ENCODE measurements at regions not wholly inside any gene's neighbourhood (a gene's known extent, or its start where the extent isn't known, plus 50 kb on each side); places are given as distances from the start of the nearest gene placed in this dataset.

DNA sequence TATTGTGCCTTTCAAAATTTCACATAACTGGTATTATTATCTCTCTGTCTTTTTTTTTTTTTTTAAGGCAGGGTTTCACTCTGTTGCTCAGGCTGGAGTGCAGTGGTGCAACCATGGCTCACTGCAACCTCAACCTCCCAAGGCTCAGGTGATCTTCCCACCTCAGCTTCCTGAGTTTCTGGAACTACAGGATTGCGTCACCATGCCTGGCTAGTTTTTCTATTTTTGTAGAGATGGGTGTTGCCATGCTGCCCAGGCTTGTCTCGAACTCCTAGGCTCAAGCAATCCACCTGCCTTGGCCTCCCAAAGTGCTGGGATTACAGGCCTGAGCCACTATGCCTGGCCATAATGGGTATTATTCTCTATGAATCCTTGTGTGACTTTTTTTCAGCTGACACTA lies 402.3 kb upstream of the SMARCA2 start:
- TF ChIP-seq POLR2A (IDR thresholded peaks at IDR 0.05) (no peak), EP300 (IDR thresholded peaks at IDR 0.05) (no peak), POLR2AphosphoS5 (IDR thresholded peaks at IDR 0.05) (no peak)
- TF ChIP-seq, protein P1, sequence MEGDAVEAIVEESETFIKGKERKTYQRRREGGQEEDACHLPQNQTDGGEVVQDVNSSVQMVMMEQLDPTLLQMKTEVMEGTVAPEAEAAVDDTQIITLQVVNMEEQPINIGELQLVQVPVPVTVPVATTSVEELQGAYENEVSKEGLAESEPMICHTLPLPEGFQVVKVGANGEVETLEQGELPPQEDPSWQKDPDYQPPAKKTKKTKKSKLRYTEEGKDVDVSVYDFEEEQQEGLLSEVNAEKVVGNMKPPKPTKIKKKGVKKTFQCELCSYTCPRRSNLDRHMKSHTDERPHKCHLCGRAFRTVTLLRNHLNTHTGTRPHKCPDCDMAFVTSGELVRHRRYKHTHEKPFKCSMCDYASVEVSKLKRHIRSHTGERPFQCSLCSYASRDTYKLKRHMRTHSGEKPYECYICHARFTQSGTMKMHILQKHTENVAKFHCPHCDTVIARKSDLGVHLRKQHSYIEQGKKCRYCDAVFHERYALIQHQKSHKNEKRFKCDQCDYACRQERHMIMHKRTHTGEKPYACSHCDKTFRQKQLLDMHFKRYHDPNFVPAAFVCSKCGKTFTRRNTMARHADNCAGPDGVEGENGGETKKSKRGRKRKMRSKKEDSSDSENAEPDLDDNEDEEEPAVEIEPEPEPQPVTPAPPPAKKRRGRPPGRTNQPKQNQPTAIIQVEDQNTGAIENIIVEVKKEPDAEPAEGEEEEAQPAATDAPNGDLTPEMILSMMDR (IDR thresholded peaks at IDR 0.05) = no peak

All from suprapubic skin (tissue), 4 donors.